ENCODE measurements at regions not wholly inside any gene's neighbourhood (a gene's known extent, or its start where the extent isn't known, plus 50 kb on each side); places are given as distances from the start of the nearest gene placed in this dataset.

GRCh38 chr22:44386386-44387035, 73.8 kb upstream of the SHISAL1 start:
- H3K27ac ChIP-seq (ENCODE audit: low read depth, low read length) = no peak overlapping the region
- Mint-ChIP-seq H3K4me3 (no peak overlapping the region), H3K36me3 (no peaks in the 10 kb centered on the region), H3K27me3 (peaks cover 4 to 18% of the 10 kb centered on the region in 2 donors), H3K27ac (no peak overlapping the region), H3K4me1 (no peaks in the 10 kb centered on the region), H3K9me3 (no peaks in the 10 kb centered on the region)
- H3K36me3 ChIP-seq (ENCODE audit: insufficient read depth, low read length) = no peaks in the 10 kb centered on the region
- CTCF ChIA-PET (ENCODE audit: partially characterized antibody) = no interaction called here
- H3K27me3 ChIP-seq (ENCODE audit: insufficient read depth, low read length) = no peaks in the 10 kb centered on the region
- POLR2A ChIA-PET (ENCODE audit: partially characterized antibody) = no interaction called here
- H3K4me1 ChIP-seq (ENCODE audit: insufficient read depth, low read length) = no peaks in the 10 kb centered on the region
- H3K9me3 ChIP-seq (ENCODE audit: control insufficient read depth in 1 of 2, low read length in 2 of 2) = no peaks in the 10 kb centered on the region
- no peak for DNase-seq
- H3K4me3 ChIP-seq (ENCODE audit: low read length in 2 of 2) = no peak overlapping the region
- intact Hi-C loops (cut with micrococcal nuclease) = no loop called here

- ChIA-PET POLR2A (ENCODE audit: partially characterized antibody) (no interaction called here), CTCF (ENCODE audit: partially characterized antibody) (no interaction called here)
- peaks cover 4 to 18% of the 10 kb centered on the region in 2 donors for H3K27me3 Mint-ChIP-seq
- intact Hi-C loops (cut with micrococcal nuclease) = no loop called here
- no peak overlapping the region for H3K27ac ChIP-seq (ENCODE audit: low read depth, low read length)
- no peak for DNase-seq
- no peak overlapping the region for H3K4me3 Mint-ChIP-seq
- H3K4me3 ChIP-seq (ENCODE audit: low read length in 2 of 2) = no peak overlapping the region
- no peaks in the 10 kb centered on the region for H3K4me1 ChIP-seq (ENCODE audit: insufficient read depth, low read length)
- no peaks in the 10 kb centered on the region for H3K27me3 ChIP-seq (ENCODE audit: insufficient read depth, low read length)
- H3K4me1 Mint-ChIP-seq = no peaks in the 10 kb centered on the region
- no peaks in the 10 kb centered on the region for H3K9me3 Mint-ChIP-seq
- no peaks in the 10 kb centered on the region for H3K36me3 ChIP-seq (ENCODE audit: insufficient read depth, low read length)
- H3K9me3 ChIP-seq (ENCODE audit: control insufficient read depth in 1 of 2, low read length in 2 of 2) = no peaks in the 10 kb centered on the region
- H3K36me3 Mint-ChIP-seq = no peaks in the 10 kb centered on the region
- no peak overlapping the region for H3K27ac Mint-ChIP-seq
Observed at GRCh38 chr22:44385781-44386180, 73.0 kb upstream of the SHISAL1 start.

GRCh38 chr22:44385296-44385610, 72.5 kb upstream of the SHISAL1 start:
- H3K4me1 ChIP-seq (ENCODE audit: insufficient read depth, low read length) = no peaks in the 10 kb centered on the region
- Mint-ChIP-seq H3K27ac (no peak overlapping the region), H3K9me3 (no peaks in the 10 kb centered on the region), H3K4me3 (no peak overlapping the region), H3K36me3 (no peaks in the 10 kb centered on the region), H3K4me1 (no peaks in the 10 kb centered on the region), H3K27me3 (peaks cover 5 to 18% of the 10 kb centered on the region in 2 donors)
- H3K9me3 ChIP-seq (ENCODE audit: control insufficient read depth in 1 of 2, low read length in 2 of 2) = no peaks in the 10 kb centered on the region
- H3K36me3 ChIP-seq (ENCODE audit: insufficient read depth, low read length) = no peaks in the 10 kb centered on the region
- POLR2A ChIA-PET (ENCODE audit: partially characterized antibody) = no interaction called here
- CTCF ChIA-PET (ENCODE audit: partially characterized antibody) = no interaction called here
- intact Hi-C loops (cut with micrococcal nuclease) = no loop called here
- H3K27me3 ChIP-seq (ENCODE audit: insufficient read depth, low read length) = no peaks in the 10 kb centered on the region
- no peak for DNase-seq
- H3K27ac ChIP-seq (ENCODE audit: low read depth, low read length) = no peak overlapping the region
- H3K4me3 ChIP-seq (ENCODE audit: low read length in 2 of 2) = no peak overlapping the region

GRCh38 chr22:44384563-44385295, 72.0 kb upstream of the SHISAL1 start:
- Mint-ChIP-seq H3K9me3 (peaks cover 0 to 1% (median 0%) of the 10 kb centered on the region in 8 donors), H3K27ac (peak overlapping the region in 1 of 7 donors; percentile 4), H3K27me3 (peaks cover 6 to 18% of the 10 kb centered on the region in 2 donors), H3K4me3 (no peak overlapping the region), H3K4me1 (no peaks in the 10 kb centered on the region), H3K36me3 (no peaks in the 10 kb centered on the region)
- Histone ChIP-seq H3K27ac (ENCODE audit: low read depth, low read length) (no peak overlapping the region), H3K4me3 (ENCODE audit: low read length in 2 of 2) (no peak overlapping the region), H3K36me3 (ENCODE audit: insufficient read depth, low read length) (no peaks in the 10 kb centered on the region), H3K27me3 (ENCODE audit: insufficient read depth, low read length) (no peaks in the 10 kb centered on the region), H3K9me3 (ENCODE audit: control insufficient read depth in 1 of 2, low read length in 2 of 2) (no peaks in the 10 kb centered on the region), H3K4me1 (ENCODE audit: insufficient read depth, low read length) (no peaks in the 10 kb centered on the region)
- CTCF ChIA-PET (ENCODE audit: partially characterized antibody) = no interaction called here
- POLR2A ChIA-PET (ENCODE audit: partially characterized antibody) = no interaction called here
- intact Hi-C loops (cut with micrococcal nuclease) = no loop called here
- DNase-seq = no peak

GRCh38 chr22:44383652-44384562, 71.2 kb upstream of the SHISAL1 start:
- DNase-seq = no peak
- H3K27ac ChIP-seq (ENCODE audit: low read depth, low read length) = no peak overlapping the region
- CTCF ChIA-PET (ENCODE audit: partially characterized antibody) = no interaction called here
- Mint-ChIP-seq H3K36me3 (no peaks in the 10 kb centered on the region), H3K9me3 (peaks cover 0 to 3% (median 0%) of the 10 kb centered on the region in 8 donors), H3K27ac (no peak overlapping the region), H3K27me3 (peaks cover 6 to 19% of the 10 kb centered on the region in 2 donors), H3K4me3 (no peak overlapping the region), H3K4me1 (no peaks in the 10 kb centered on the region)
- no peaks in the 10 kb centered on the region for H3K9me3 ChIP-seq (ENCODE audit: control insufficient read depth in 1 of 2, low read length in 2 of 2)
- H3K4me3 ChIP-seq (ENCODE audit: low read length in 2 of 2) = no peak overlapping the region
- no peaks in the 10 kb centered on the region for H3K27me3 ChIP-seq (ENCODE audit: insufficient read depth, low read length)
- intact Hi-C loops (cut with micrococcal nuclease) = no loop called here
- no peaks in the 10 kb centered on the region for H3K36me3 ChIP-seq (ENCODE audit: insufficient read depth, low read length)
- H3K4me1 ChIP-seq (ENCODE audit: insufficient read depth, low read length) = no peaks in the 10 kb centered on the region
- POLR2A ChIA-PET (ENCODE audit: partially characterized antibody) = no interaction called here

DNA sequence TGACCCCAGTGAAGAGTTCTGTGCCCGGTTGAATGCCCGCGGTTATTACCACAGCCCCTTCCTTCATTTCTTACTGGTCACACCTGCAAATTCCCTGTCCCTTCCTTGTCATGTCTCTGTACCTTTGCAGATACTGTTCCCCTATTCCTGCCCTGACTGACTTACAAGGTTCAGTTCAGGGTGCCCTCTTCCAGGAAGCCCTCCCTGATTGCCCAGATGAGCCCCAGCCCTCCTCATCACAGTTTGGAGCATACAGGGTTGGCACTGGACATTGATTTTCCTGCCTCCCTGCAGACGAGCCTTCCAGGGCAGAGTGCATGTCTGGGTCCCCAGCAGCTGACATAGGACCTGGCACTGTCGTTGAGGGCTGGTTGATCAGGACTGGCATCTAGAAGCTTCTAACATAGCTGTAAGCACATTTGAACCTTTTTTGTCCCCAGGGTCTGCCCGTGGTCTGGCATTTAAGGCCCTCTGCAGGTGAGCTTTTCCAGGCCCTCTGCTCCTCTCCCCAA, 70.4 kb upstream of the SHISAL1 start:
- intact Hi-C loops (cut with micrococcal nuclease) = no loop called here
- CTCF ChIA-PET (ENCODE audit: partially characterized antibody) = no interaction called here
- no peaks in the 10 kb centered on the region for H3K36me3 ChIP-seq (ENCODE audit: insufficient read depth, low read length)
- H3K4me3 ChIP-seq (ENCODE audit: low read length in 2 of 2) = no peak overlapping the region
- POLR2A ChIA-PET (ENCODE audit: partially characterized antibody) = no interaction called here
- Mint-ChIP-seq H3K9me3 (peaks cover 0 to 6% (median 3%) of the 10 kb centered on the region in 8 donors), H3K4me1 (no peaks in the 10 kb centered on the region), H3K27ac (peak overlapping the region in 2 of 7 donors; percentile 1 to 35), H3K36me3 (no peaks in the 10 kb centered on the region), H3K27me3 (peaks cover 6 to 16% of the 10 kb centered on the region in 2 donors), H3K4me3 (no peak overlapping the region)
- no peak overlapping the region for H3K27ac ChIP-seq (ENCODE audit: low read depth, low read length)
- DNase-seq = no peak
- no peaks in the 10 kb centered on the region for H3K4me1 ChIP-seq (ENCODE audit: insufficient read depth, low read length)
- H3K27me3 ChIP-seq (ENCODE audit: insufficient read depth, low read length) = no peaks in the 10 kb centered on the region
- H3K9me3 ChIP-seq (ENCODE audit: control insufficient read depth in 1 of 2, low read length in 2 of 2) = no peaks in the 10 kb centered on the region

Measured in CD4-positive, alpha-beta memory T cell (primary cell).